ENCODE measurements at regions not wholly inside any gene's neighbourhood (a gene's known extent, or its start where the extent isn't known, plus 50 kb on each side); places are given as distances from the start of the nearest gene placed in this dataset.

- Mint-ChIP-seq H3K36me3 (ENCODE audit: low read depth) (no peaks in the 10 kb centered on the region), H3K4me3 (no peak overlapping the region), H3K27me3 (ENCODE audit: low read depth) (peaks cover 24% of the 10 kb centered on the region), H3K4me1 (ENCODE audit: low read depth) (no peaks in the 10 kb centered on the region), H3K9me3 (no peaks in the 10 kb centered on the region), H3K27ac (no peak overlapping the region)
Observed at GRCh38 chr2:196445991-196446390, 193.5 kb upstream of the CCDC150 start.

- H3K4me3 Mint-ChIP-seq = no peak overlapping the region
- peaks cover 24% of the 10 kb centered on the region for H3K27me3 Mint-ChIP-seq (ENCODE audit: low read depth)
- H3K36me3 Mint-ChIP-seq (ENCODE audit: low read depth) = no peaks in the 10 kb centered on the region
- H3K9me3 Mint-ChIP-seq = no peaks in the 10 kb centered on the region
- peaks cover under 1% of the 10 kb centered on the region for H3K4me1 Mint-ChIP-seq (ENCODE audit: low read depth)
- no peak overlapping the region for H3K27ac Mint-ChIP-seq
Observed at GRCh38 chr2:196448407-196449079, 191.0 kb upstream of the CCDC150 start.

GRCh38 chr2:196449083-196449482 lies 190.4 kb upstream of the CCDC150 start:
- Mint-ChIP-seq H3K36me3 (ENCODE audit: low read depth) (no peaks in the 10 kb centered on the region), H3K4me1 (ENCODE audit: low read depth) (peaks cover 3% of the 10 kb centered on the region), H3K4me3 (no peak overlapping the region), H3K9me3 (no peaks in the 10 kb centered on the region), H3K27me3 (ENCODE audit: low read depth) (peaks cover 28% of the 10 kb centered on the region), H3K27ac (no peak overlapping the region)

GRCh38 chr2:196452758-196453157 lies 186.8 kb upstream of the CCDC150 start:
- peaks cover 31% of the 10 kb centered on the region for H3K27me3 Mint-ChIP-seq (ENCODE audit: low read depth)
- no peak overlapping the region for H3K27ac Mint-ChIP-seq
- no peak overlapping the region for H3K4me3 Mint-ChIP-seq
- no peaks in the 10 kb centered on the region for H3K9me3 Mint-ChIP-seq
- H3K4me1 Mint-ChIP-seq (ENCODE audit: low read depth) = peaks cover 3% of the 10 kb centered on the region
- H3K36me3 Mint-ChIP-seq (ENCODE audit: low read depth) = no peaks in the 10 kb centered on the region

- Mint-ChIP-seq H3K36me3 (ENCODE audit: low read depth) (no peaks in the 10 kb centered on the region), H3K27ac (no peak overlapping the region), H3K4me1 (ENCODE audit: low read depth) (peaks cover 5% of the 10 kb centered on the region), H3K9me3 (no peaks in the 10 kb centered on the region), H3K27me3 (ENCODE audit: low read depth) (peaks cover 35% of the 10 kb centered on the region), H3K4me3 (no peak overlapping the region)
Observed at GRCh38 chr2:196453613-196454047, 185.9 kb upstream of the CCDC150 start.

GRCh38 chr2:196454492-196454891 lies 185.0 kb upstream of the CCDC150 start:
- H3K27ac Mint-ChIP-seq = no peak overlapping the region
- no peaks in the 10 kb centered on the region for H3K9me3 Mint-ChIP-seq
- H3K27me3 Mint-ChIP-seq (ENCODE audit: low read depth) = peaks cover 35% of the 10 kb centered on the region
- H3K4me3 Mint-ChIP-seq = no peak overlapping the region
- no peaks in the 10 kb centered on the region for H3K36me3 Mint-ChIP-seq (ENCODE audit: low read depth)
- H3K4me1 Mint-ChIP-seq (ENCODE audit: low read depth) = peaks cover 12% of the 10 kb centered on the region

- H3K27me3 Mint-ChIP-seq (ENCODE audit: low read depth) = peaks cover 53% of the 10 kb centered on the region
- H3K4me1 Mint-ChIP-seq (ENCODE audit: low read depth) = peaks cover 20% of the 10 kb centered on the region
- H3K4me3 Mint-ChIP-seq = peak overlapping the region; percentile 12
- peaks cover 8% of the 10 kb centered on the region for H3K9me3 Mint-ChIP-seq
- no peaks in the 10 kb centered on the region for H3K36me3 Mint-ChIP-seq (ENCODE audit: low read depth)
- no peak overlapping the region for H3K27ac Mint-ChIP-seq
Observed at GRCh38 chr2:196459539-196459938, 180.0 kb upstream of the CCDC150 start.

GRCh38 chr2:196463706-196464105 lies 175.8 kb upstream of the CCDC150 start:
- Mint-ChIP-seq H3K27me3 (ENCODE audit: low read depth) (peaks cover 55% of the 10 kb centered on the region), H3K4me1 (ENCODE audit: low read depth) (peaks cover 17% of the 10 kb centered on the region), H3K9me3 (peaks cover 8% of the 10 kb centered on the region), H3K27ac (no peak overlapping the region), H3K4me3 (no peak overlapping the region), H3K36me3 (ENCODE audit: low read depth) (no peaks in the 10 kb centered on the region)

- H3K36me3 Mint-ChIP-seq (ENCODE audit: low read depth) = no peaks in the 10 kb centered on the region
- H3K4me1 Mint-ChIP-seq (ENCODE audit: low read depth) = peaks cover 12% of the 10 kb centered on the region
- H3K27ac Mint-ChIP-seq = no peak overlapping the region
- no peak overlapping the region for H3K4me3 Mint-ChIP-seq
- H3K27me3 Mint-ChIP-seq (ENCODE audit: low read depth) = peaks cover 54% of the 10 kb centered on the region
- H3K9me3 Mint-ChIP-seq = peaks cover 8% of the 10 kb centered on the region
Observed at GRCh38 chr2:196464311-196464710, 175.2 kb upstream of the CCDC150 start.

- Mint-ChIP-seq H3K27me3 (ENCODE audit: low read depth) (peaks cover 44% of the 10 kb centered on the region), H3K9me3 (peaks cover 4% of the 10 kb centered on the region), H3K4me3 (no peak overlapping the region), H3K4me1 (ENCODE audit: low read depth) (no peaks in the 10 kb centered on the region), H3K27ac (no peak overlapping the region), H3K36me3 (ENCODE audit: low read depth) (no peaks in the 10 kb centered on the region)
Observed at GRCh38 chr2:196466581-196466980, 172.9 kb upstream of the CCDC150 start.

GRCh38 chr2:196468394-196468793 lies 171.1 kb upstream of the CCDC150 start:
- no peaks in the 10 kb centered on the region for H3K9me3 Mint-ChIP-seq
- H3K27ac Mint-ChIP-seq = no peak overlapping the region
- H3K4me3 Mint-ChIP-seq = no peak overlapping the region
- H3K27me3 Mint-ChIP-seq (ENCODE audit: low read depth) = peaks cover 46% of the 10 kb centered on the region
- no peaks in the 10 kb centered on the region for H3K36me3 Mint-ChIP-seq (ENCODE audit: low read depth)
- no peaks in the 10 kb centered on the region for H3K4me1 Mint-ChIP-seq (ENCODE audit: low read depth)

GRCh38 chr2:196473617-196474016 lies 165.9 kb upstream of the CCDC150 start:
- Mint-ChIP-seq H3K36me3 (ENCODE audit: low read depth) (no peaks in the 10 kb centered on the region), H3K4me1 (ENCODE audit: low read depth) (no peaks in the 10 kb centered on the region), H3K4me3 (no peak overlapping the region), H3K27ac (no peak overlapping the region), H3K9me3 (no peaks in the 10 kb centered on the region), H3K27me3 (ENCODE audit: low read depth) (peaks cover 22% of the 10 kb centered on the region)

- no peaks in the 10 kb centered on the region for H3K36me3 Mint-ChIP-seq (ENCODE audit: low read depth)
- H3K4me1 Mint-ChIP-seq (ENCODE audit: low read depth) = no peaks in the 10 kb centered on the region
- no peak overlapping the region for H3K4me3 Mint-ChIP-seq
- H3K27me3 Mint-ChIP-seq (ENCODE audit: low read depth) = peaks cover 22% of the 10 kb centered on the region
- H3K9me3 Mint-ChIP-seq = no peaks in the 10 kb centered on the region
- H3K27ac Mint-ChIP-seq = no peak overlapping the region
Observed at GRCh38 chr2:196475611-196476010, 163.9 kb upstream of the CCDC150 start.

- Mint-ChIP-seq H3K4me3 (no peak overlapping the region), H3K9me3 (no peaks in the 10 kb centered on the region), H3K27ac (no peak overlapping the region), H3K36me3 (ENCODE audit: low read depth) (no peaks in the 10 kb centered on the region), H3K4me1 (ENCODE audit: low read depth) (no peaks in the 10 kb centered on the region), H3K27me3 (ENCODE audit: low read depth) (peaks cover 16% of the 10 kb centered on the region)
Observed at GRCh38 chr2:196478588-196478987, 160.9 kb upstream of the CCDC150 start.

- Mint-ChIP-seq H3K27ac (no peak overlapping the region), H3K9me3 (no peaks in the 10 kb centered on the region), H3K4me1 (ENCODE audit: low read depth) (no peaks in the 10 kb centered on the region), H3K4me3 (no peak overlapping the region), H3K27me3 (ENCODE audit: low read depth) (peaks cover 20% of the 10 kb centered on the region), H3K36me3 (ENCODE audit: low read depth) (no peaks in the 10 kb centered on the region)
Observed at GRCh38 chr2:196479350-196479749, 160.2 kb upstream of the CCDC150 start.

Data from T-helper 1 cell treated with Interleukin-12 subunit alpha and Interleukin-12 subunit beta and Interleukin-4 antibody, amounts not matched to agents 30 μg/mL and 1 μg/mL, for 36 hours (primary cell).